ENCODE measurements at regions not wholly inside any gene's neighbourhood (a gene's known extent, or its start where the extent isn't known, plus 50 kb on each side); places are given as distances from the start of the nearest gene placed in this dataset.
"Not testable (repeated sequence)": the region's sequence is repeated elsewhere in the genome, so short reads cannot be mapped to it uniquely, and the experiment has no call there.

- TF ChIP-seq, protein P1, sequence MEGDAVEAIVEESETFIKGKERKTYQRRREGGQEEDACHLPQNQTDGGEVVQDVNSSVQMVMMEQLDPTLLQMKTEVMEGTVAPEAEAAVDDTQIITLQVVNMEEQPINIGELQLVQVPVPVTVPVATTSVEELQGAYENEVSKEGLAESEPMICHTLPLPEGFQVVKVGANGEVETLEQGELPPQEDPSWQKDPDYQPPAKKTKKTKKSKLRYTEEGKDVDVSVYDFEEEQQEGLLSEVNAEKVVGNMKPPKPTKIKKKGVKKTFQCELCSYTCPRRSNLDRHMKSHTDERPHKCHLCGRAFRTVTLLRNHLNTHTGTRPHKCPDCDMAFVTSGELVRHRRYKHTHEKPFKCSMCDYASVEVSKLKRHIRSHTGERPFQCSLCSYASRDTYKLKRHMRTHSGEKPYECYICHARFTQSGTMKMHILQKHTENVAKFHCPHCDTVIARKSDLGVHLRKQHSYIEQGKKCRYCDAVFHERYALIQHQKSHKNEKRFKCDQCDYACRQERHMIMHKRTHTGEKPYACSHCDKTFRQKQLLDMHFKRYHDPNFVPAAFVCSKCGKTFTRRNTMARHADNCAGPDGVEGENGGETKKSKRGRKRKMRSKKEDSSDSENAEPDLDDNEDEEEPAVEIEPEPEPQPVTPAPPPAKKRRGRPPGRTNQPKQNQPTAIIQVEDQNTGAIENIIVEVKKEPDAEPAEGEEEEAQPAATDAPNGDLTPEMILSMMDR (conservative IDR thresholded peaks at IDR 0.05; ENCODE audit: low read length) = not testable (repeated sequence)
- not testable (repeated sequence) for TF ChIP-seq EZH2phosphoT487 (IDR thresholded peaks at IDR 0.05; ENCODE audit: borderline replicate concordance, low read depth, low read length)
Observed at GRCh38 chr2:109693292-109693691, 79.1 kb downstream of the SOWAHC start.
